BJ (cell line): ENCODE measurements at regions not wholly inside any gene's neighbourhood (a gene's known extent, or its start where the extent isn't known, plus 50 kb on each side); places are given as distances from the start of the nearest gene placed in this dataset.

Experiments used
- CTCF ChIA-PET: fragments of 350-600 bp; formaldehyde crosslinking; extraction: SDS; loops from one replicate; lab custom pipeline; 2021; ENCODE audit warnings: antibody characterized with exemption, inconsistent platforms; lab: Yijun Ruan, JAX
- POLR2A ChIA-PET: fragments of 300-600 bp; sonication (Branson Sonifier 250); formaldehyde crosslinking; extraction: SDS; loops from one replicate; lab custom pipeline; 2021; ENCODE audit warnings: antibody characterized with exemption; lab: Charles Lee
- DNase-seq: peaks from one replicate; pipeline ENCODE4 v3.0.0-alpha.2; 2011; ENCODE audit warnings: low read depth
- H3K27me3 ChIP-seq: 2 replicates; pipeline ENCODE4 v1.6.0; 2011; ENCODE audit warnings: low read length; ENCODE audit not compliant: control insufficient read depth, insufficient read depth
- H3K36me3 ChIP-seq: 2 replicates; pipeline ENCODE4 v1.5.1; 2011; ENCODE audit warnings: low read length; ENCODE audit not compliant: control insufficient read depth, insufficient read depth
- H3K4me3 ChIP-seq: 2 replicates; pipeline ENCODE4 v1.5.1; 2011; ENCODE audit warnings: low read depth, mild to moderate bottlenecking, control low read depth, low read length
- TF ChIP-seq, protein P1 (sequence below): IDR thresholded peaks from 2 replicates; pipeline ENCODE4 v1.5.1; 2011; ENCODE audit warnings: low read depth, mild to moderate bottlenecking, control low read depth, inconsistent platforms, low read length, moderate library complexity; ENCODE audit not compliant: insufficient read depth

- no peak for DNase-seq
- Histone ChIP-seq H3K27me3 (no peaks in the 10 kb centered on the region), H3K4me3 (no peak overlapping the region), H3K36me3 (peaks cover 7% of the 10 kb centered on the region)
- CTCF ChIA-PET = interaction anchor here (1.5 kb wide), 1 partner anchor 10 kb away, joined by 3 read pairs; no protein-coding TSS in a partner anchor
- POLR2A ChIA-PET = no interaction called here
- TF ChIP-seq, protein P1, sequence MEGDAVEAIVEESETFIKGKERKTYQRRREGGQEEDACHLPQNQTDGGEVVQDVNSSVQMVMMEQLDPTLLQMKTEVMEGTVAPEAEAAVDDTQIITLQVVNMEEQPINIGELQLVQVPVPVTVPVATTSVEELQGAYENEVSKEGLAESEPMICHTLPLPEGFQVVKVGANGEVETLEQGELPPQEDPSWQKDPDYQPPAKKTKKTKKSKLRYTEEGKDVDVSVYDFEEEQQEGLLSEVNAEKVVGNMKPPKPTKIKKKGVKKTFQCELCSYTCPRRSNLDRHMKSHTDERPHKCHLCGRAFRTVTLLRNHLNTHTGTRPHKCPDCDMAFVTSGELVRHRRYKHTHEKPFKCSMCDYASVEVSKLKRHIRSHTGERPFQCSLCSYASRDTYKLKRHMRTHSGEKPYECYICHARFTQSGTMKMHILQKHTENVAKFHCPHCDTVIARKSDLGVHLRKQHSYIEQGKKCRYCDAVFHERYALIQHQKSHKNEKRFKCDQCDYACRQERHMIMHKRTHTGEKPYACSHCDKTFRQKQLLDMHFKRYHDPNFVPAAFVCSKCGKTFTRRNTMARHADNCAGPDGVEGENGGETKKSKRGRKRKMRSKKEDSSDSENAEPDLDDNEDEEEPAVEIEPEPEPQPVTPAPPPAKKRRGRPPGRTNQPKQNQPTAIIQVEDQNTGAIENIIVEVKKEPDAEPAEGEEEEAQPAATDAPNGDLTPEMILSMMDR = no peak
Measured at GRCh38 chr6:144534180-144534579, 249.0 kb downstream of the UTRN start.

GRCh38 chr6:144535630-144536029 is 250.5 kb downstream of the UTRN start:
- ChIA-PET CTCF (interaction anchor here (1.5 kb wide), 1 partner anchor 12 kb away, joined by 3 read pairs; no protein-coding TSS in a partner anchor), POLR2A (no interaction called here)
- H3K27me3 ChIP-seq = no peaks in the 10 kb centered on the region
- no peak for DNase-seq
- TF ChIP-seq, protein P1 = no peak
- H3K4me3 ChIP-seq = no peak overlapping the region
- peaks cover 7% of the 10 kb centered on the region for H3K36me3 ChIP-seq

DNA sequence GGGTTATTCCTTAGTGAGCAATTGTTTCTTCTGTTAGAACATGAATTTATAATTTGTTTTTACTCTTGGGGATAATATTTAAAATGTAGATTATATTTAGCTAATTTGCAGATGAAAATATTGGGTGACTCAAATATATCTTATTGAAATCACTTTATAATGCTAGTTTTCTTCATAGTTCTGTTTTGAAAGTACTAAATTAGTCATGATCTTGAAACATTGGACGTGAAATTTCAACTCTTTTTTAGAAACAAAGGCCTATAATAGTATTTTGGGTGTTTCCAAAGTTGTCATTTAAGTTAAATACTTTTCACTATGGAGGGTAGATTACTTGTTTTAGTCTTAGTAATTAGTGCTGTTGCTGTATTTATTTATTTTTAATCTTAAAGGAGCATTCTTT is 250.9 kb downstream of the UTRN start:
- no peaks in the 10 kb centered on the region for H3K27me3 ChIP-seq
- POLR2A ChIA-PET = no interaction called here
- peaks cover 4% of the 10 kb centered on the region; the same call in 1 of the 2 replicates for H3K36me3 ChIP-seq
- TF ChIP-seq, protein P1 = no peak
- DNase-seq = no peak
- H3K4me3 ChIP-seq = no peak overlapping the region
- CTCF ChIA-PET = interaction anchor here (0.7 kb wide), 1 partner anchor 57 kb away, joined by 3 read pairs; no protein-coding TSS in a partner anchor

DNA sequence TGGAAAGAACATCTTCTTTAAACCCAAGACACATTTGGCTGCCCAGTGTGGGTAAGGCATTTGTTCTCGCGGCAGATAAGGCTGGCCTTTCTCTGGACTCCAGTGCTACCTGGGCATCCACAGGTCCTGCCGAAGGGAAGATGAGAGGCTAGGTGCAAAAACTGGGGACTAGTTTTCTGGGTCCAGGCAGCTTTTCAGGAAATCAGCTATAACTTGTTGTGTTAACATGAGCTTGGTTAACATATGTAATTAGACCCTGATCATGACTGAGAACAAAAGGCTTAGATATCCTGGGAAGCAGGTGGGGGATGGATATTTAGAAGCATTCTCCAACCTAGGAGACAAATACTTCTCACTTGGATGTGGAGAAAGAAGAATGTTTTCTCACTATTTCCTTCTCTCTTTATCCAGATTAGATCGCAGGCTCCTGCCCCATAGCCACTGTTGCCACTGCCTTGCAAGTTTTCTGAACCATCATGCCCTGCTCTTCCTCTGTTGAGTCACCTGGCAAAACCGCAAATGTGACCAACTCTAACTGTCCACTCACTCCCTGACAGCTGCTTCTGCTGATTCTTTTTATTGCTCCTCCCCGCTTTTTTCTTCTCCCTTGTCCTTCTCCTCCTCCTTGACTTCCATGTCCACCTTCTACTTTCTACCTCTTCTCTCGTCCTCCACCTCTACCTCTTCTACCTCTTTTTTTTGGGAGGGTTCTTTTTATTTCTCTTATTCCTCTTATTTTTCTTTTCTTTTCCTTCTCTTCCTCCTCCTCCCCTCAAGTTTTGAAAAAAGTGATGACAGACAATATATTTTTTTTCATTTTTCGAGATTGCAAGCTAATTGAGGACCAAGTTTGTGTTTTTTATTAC is 258.1 kb downstream of the UTRN start:
- TF ChIP-seq, protein P1 = no peak
- CTCF ChIA-PET = no interaction called here
- DNase-seq = no peak
- no peaks in the 10 kb centered on the region for H3K27me3 ChIP-seq
- POLR2A ChIA-PET = no interaction called here
- no peak overlapping the region for H3K4me3 ChIP-seq
- peaks cover 4% of the 10 kb centered on the region for H3K36me3 ChIP-seq

- H3K36me3 ChIP-seq = peaks cover 4% of the 10 kb centered on the region
- ChIA-PET CTCF (interaction anchor here (0.6 kb wide), 1 partner anchor 22 kb away, joined by 6 read pairs; no protein-coding TSS in a partner anchor), POLR2A (interaction anchor here (0.7 kb wide), 1 partner anchor 376 kb away, joined by 3 read pairs; no protein-coding TSS in a partner anchor)
- TF ChIP-seq, protein P1 = no peak
- DNase-seq = no peak
- H3K4me3 ChIP-seq = no peak overlapping the region
- H3K27me3 ChIP-seq = no peaks in the 10 kb centered on the region
Measured at GRCh38 chr6:144544266-144544830, 259.2 kb downstream of the UTRN start.
